ENCODE measurements at regions not wholly inside any gene's neighbourhood (a gene's known extent, or its start where the extent isn't known, plus 50 kb on each side); places are given as distances from the start of the nearest gene placed in this dataset.

- no peak for DNase-seq
- Histone ChIP-seq H3K27ac (no peak overlapping the region), H3K9me3 (no peaks in the 10 kb centered on the region), H3K4me1 (no peaks in the 10 kb centered on the region), H3K4me3 (no peak overlapping the region), H3K27me3 (no peaks in the 10 kb centered on the region), H3K36me3 (no peaks in the 10 kb centered on the region)
- in situ Hi-C loops (cut with MboI; ENCODE audit: low pct_ligation_motif_present in 1 of 4, low pct_unique_long_range_greater_than_20kb in 1 of 4, low sequenced_read_pairs in 3 of 4) (no loop called here), intact Hi-C loops (cut with DNase I; ENCODE audit: low total_unique reads) (no loop called here)
- no peak for TF ChIP-seq POLR2A (IDR thresholded peaks at IDR 0.05)
- no peak for TF ChIP-seq CTCF (IDR thresholded peaks at IDR 0.05)
- TF ChIP-seq POLR2AphosphoS5 (IDR thresholded peaks at IDR 0.05), result no peak
- TF ChIP-seq EP300 (IDR thresholded peaks at IDR 0.05; ENCODE audit: low read depth), result no peak
- 69 to 76% methylated on average over 2 to 4 of the region's 4 CpGs for WGBS, 2 donors (ENCODE audit: low coverage in 1 of 2)
Measured at GRCh38 chr3:116899253-116899652, 189.7 kb downstream of the TUSC7 start.

GRCh38 chr3:116905334-116905733, 195.8 kb downstream of the TUSC7 start:
- H3K36me3 ChIP-seq, result no peaks in the 10 kb centered on the region
- 86 to 87% methylated on average over 3 of the region's 3 CpGs for WGBS, 2 donors (ENCODE audit: low coverage in 1 of 2)
- DNase-seq, result no peak
- no peak overlapping the region for H3K4me3 ChIP-seq
- no peak for TF ChIP-seq POLR2AphosphoS5 (IDR thresholded peaks at IDR 0.05)
- no peak for TF ChIP-seq CTCF (IDR thresholded peaks at IDR 0.05)
- TF ChIP-seq EP300 (IDR thresholded peaks at IDR 0.05; ENCODE audit: low read depth), result no peak
- no peak for TF ChIP-seq POLR2A (IDR thresholded peaks at IDR 0.05)
- H3K27me3 ChIP-seq, result no peaks in the 10 kb centered on the region
- no peaks in the 10 kb centered on the region for H3K9me3 ChIP-seq
- H3K27ac ChIP-seq, result no peak overlapping the region
- H3K4me1 ChIP-seq, result no peaks in the 10 kb centered on the region
- intact Hi-C loops (cut with DNase I; ENCODE audit: low total_unique reads) (no loop called here), in situ Hi-C loops (cut with MboI; ENCODE audit: low pct_ligation_motif_present in 1 of 4, low pct_unique_long_range_greater_than_20kb in 1 of 4, low sequenced_read_pairs in 3 of 4) (no loop called here)

GRCh38 chr3:116905794-116906193, 196.2 kb downstream of the TUSC7 start:
- Histone ChIP-seq H3K4me3 (no peak overlapping the region), H3K36me3 (no peaks in the 10 kb centered on the region), H3K27me3 (no peaks in the 10 kb centered on the region), H3K4me1 (no peaks in the 10 kb centered on the region), H3K9me3 (no peaks in the 10 kb centered on the region), H3K27ac (no peak overlapping the region)
- DNase-seq, result no peak
- 73 to 79% methylated on average over 2 of the region's 2 CpGs for WGBS, 2 donors (ENCODE audit: low coverage in 1 of 2)
- in situ Hi-C loops (cut with MboI; ENCODE audit: low pct_ligation_motif_present in 1 of 4, low pct_unique_long_range_greater_than_20kb in 1 of 4, low sequenced_read_pairs in 3 of 4), result no loop called here
- intact Hi-C loops (cut with DNase I; ENCODE audit: low total_unique reads), result no loop called here
- TF ChIP-seq CTCF (IDR thresholded peaks at IDR 0.05), result no peak
- TF ChIP-seq POLR2AphosphoS5 (IDR thresholded peaks at IDR 0.05), result no peak
- no peak for TF ChIP-seq EP300 (IDR thresholded peaks at IDR 0.05; ENCODE audit: low read depth)
- no peak for TF ChIP-seq POLR2A (IDR thresholded peaks at IDR 0.05)

GRCh38 chr3:116912116-116912515, 202.5 kb downstream of the TUSC7 start:
- in situ Hi-C loops (cut with MboI; ENCODE audit: low pct_ligation_motif_present in 1 of 4, low pct_unique_long_range_greater_than_20kb in 1 of 4, low sequenced_read_pairs in 3 of 4) (no loop called here), intact Hi-C loops (cut with DNase I; ENCODE audit: low total_unique reads) (no loop called here)
- no peak overlapping the region for H3K27ac ChIP-seq
- TF ChIP-seq POLR2A (IDR thresholded peaks at IDR 0.05) (no peak), EP300 (IDR thresholded peaks at IDR 0.05; ENCODE audit: low read depth) (no peak), CTCF (IDR thresholded peaks at IDR 0.05) (no peak), POLR2AphosphoS5 (IDR thresholded peaks at IDR 0.05) (no peak)
- H3K4me1 ChIP-seq, result no peaks in the 10 kb centered on the region
- WGBS, 2 donors (ENCODE audit: low coverage in 1 of 2), result 77 to 78% methylated on average over 1 of the region's 1 CpG
- H3K9me3 ChIP-seq, result no peaks in the 10 kb centered on the region
- no peak for DNase-seq
- no peak overlapping the region for H3K4me3 ChIP-seq
- H3K27me3 ChIP-seq, result no peaks in the 10 kb centered on the region
- no peaks in the 10 kb centered on the region for H3K36me3 ChIP-seq

Data from transverse colon (tissue), 4 donors.